ENCODE measurements at regions not wholly inside any gene's neighbourhood (a gene's known extent, or its start where the extent isn't known, plus 50 kb on each side); places are given as distances from the start of the nearest gene placed in this dataset.

- DNase-seq (ENCODE audit: extremely low read depth, low read depth): no peak
- TF ChIP-seq CTCF (IDR thresholded peaks at IDR 0.05; ENCODE audit: low read depth, low read length): no peak
Observed at GRCh38 chr13:38590796-38591507, 95.9 kb upstream of the FREM2 start.

GRCh38 chr13:38602266-38602665, 84.6 kb upstream of the FREM2 start:
- no peak for DNase-seq (ENCODE audit: extremely low read depth, low read depth)
- no peak for TF ChIP-seq CTCF (IDR thresholded peaks at IDR 0.05; ENCODE audit: low read depth, low read length)

- TF ChIP-seq CTCF (IDR thresholded peaks at IDR 0.05; ENCODE audit: low read depth, low read length): no peak
- DNase-seq (ENCODE audit: extremely low read depth, low read depth): no peak
Observed at GRCh38 chr13:38606699-38607535, 80.0 kb upstream of the FREM2 start.

GRCh38 chr13:38617936-38618335, 68.9 kb upstream of the FREM2 start:
- no peak for DNase-seq (ENCODE audit: extremely low read depth, low read depth)
- TF ChIP-seq CTCF (IDR thresholded peaks at IDR 0.05; ENCODE audit: low read depth, low read length): no peak

GRCh38 chr13:38618336-38618735, 68.5 kb upstream of the FREM2 start:
- DNase-seq (ENCODE audit: extremely low read depth, low read depth): no peak
- no peak for TF ChIP-seq CTCF (IDR thresholded peaks at IDR 0.05; ENCODE audit: low read depth, low read length)

GRCh38 chr13:38618881-38619280, 68.0 kb upstream of the FREM2 start:
- DNase-seq (ENCODE audit: extremely low read depth, low read depth): no peak
- TF ChIP-seq CTCF (IDR thresholded peaks at IDR 0.05; ENCODE audit: low read depth, low read length): no peak

- TF ChIP-seq CTCF (IDR thresholded peaks at IDR 0.05; ENCODE audit: low read depth, low read length): no peak
- DNase-seq (ENCODE audit: extremely low read depth, low read depth): no peak
Observed at GRCh38 chr13:38620876-38621275, 66.0 kb upstream of the FREM2 start.
